WTC11 (cell line): ENCODE measurements at regions not wholly inside any gene's neighbourhood (a gene's known extent, or its start where the extent isn't known, plus 50 kb on each side); places are given as distances from the start of the nearest gene placed in this dataset.

Experiments
- ATAC-seq: fragments of 200-7000 bp; cut with Tn5 transposase; 2 replicates; pipeline ENCODE4 v1.10.0; 2021; ENCODE audit warnings: mild to moderate bottlenecking, moderate library complexity
- CTCF ChIA-PET: fragments of 300-600 bp; sonication (Branson Sonifier 250); formaldehyde crosslinking; loops from one replicate; lab custom pipeline; 2021; ENCODE audit warnings: antibody characterized with exemption; lab: Charles Lee
- POLR2A ChIA-PET: fragments of 350-600 bp; sonication (Branson Sonifier 250); formaldehyde crosslinking; loops from one replicate; lab custom pipeline; 2021; ENCODE audit warnings: antibody characterized with exemption; lab: Charles Lee
- DNase-seq: peaks from one replicate; pipeline ENCODE4 v3.0.0; 2021; ENCODE audit warnings: low spot score
- H3K27ac Mint-ChIP-seq: 2 replicates; pipeline ENCODE4 v1.8.0; 2021; ENCODE audit warnings: mixed read lengths
- H3K27me3 Mint-ChIP-seq: 2 replicates; pipeline ENCODE4 v1.8.0; 2021; ENCODE audit warnings: low read depth, mild to moderate bottlenecking, moderate library complexity, mixed read lengths
- H3K36me3 Mint-ChIP-seq: 2 replicates; pipeline ENCODE4 v1.8.0; 2021; ENCODE audit warnings: mixed read lengths
- H3K4me1 Mint-ChIP-seq: 2 replicates; pipeline ENCODE4 v1.8.0; 2022; ENCODE audit warnings: mixed read lengths
- H3K4me3 Mint-ChIP-seq: 2 replicates; pipeline ENCODE4 v1.8.0; 2021; ENCODE audit warnings: mild to moderate bottlenecking, moderate library complexity, mixed read lengths
- H3K9me3 Mint-ChIP-seq: 2 replicates; pipeline ENCODE4 v1.8.0; 2021; ENCODE audit warnings: mixed read lengths
- CBFB ChIP-seq: sonication (generic); formaldehyde crosslinking; IDR thresholded peaks from 2 replicates; pipeline ENCODE4 v1.8.1; 2022; ENCODE audit warnings: mild to moderate bottlenecking, low read depth, missing genetic modification reagents
- GTF2I ChIP-seq: fragments of 250-450 bp; sonication (Bioruptor Pico); conservative IDR thresholded peaks from 2 replicates; pipeline ENCODE4 v1.4.0; 2021; ENCODE audit warnings: mild to moderate bottlenecking
- HMGA2 ChIP-seq: fragments of 250-450 bp; sonication (Bioruptor Pico); IDR thresholded peaks from 2 replicates; pipeline ENCODE4 v1.4.0; 2021; ENCODE audit warnings: mild to moderate bottlenecking, moderate library complexity
- IRF2 ChIP-seq: sonication (generic); formaldehyde crosslinking; IDR thresholded peaks from 2 replicates; pipeline ENCODE4 v1.8.0; 2022; ENCODE audit warnings: low read depth, missing genetic modification reagents, borderline replicate concordance
- JAZF1 ChIP-seq: fragments of 250-450 bp; sonication (Bioruptor Pico); IDR thresholded peaks from 2 replicates; pipeline ENCODE4 v1.9.0; 2021; ENCODE audit warnings: moderate library complexity, mild to moderate bottlenecking, inconsistent platforms
- MXD4 ChIP-seq: fragments of 250-450 bp; sonication (Bioruptor Pico); IDR thresholded peaks from 2 replicates; pipeline ENCODE4 v1.8.0; 2021; ENCODE audit warnings: mild to moderate bottlenecking, moderate library complexity, borderline replicate concordance
- NFYB ChIP-seq: sonication (generic); formaldehyde crosslinking; conservative IDR thresholded peaks from 2 replicates; pipeline ENCODE4 v1.8.0; 2022; ENCODE audit warnings: low read depth, missing genetic modification reagents
- PRRX2 ChIP-seq: fragments of 250-450 bp; sonication (Bioruptor Pico); IDR thresholded peaks from 2 replicates; pipeline ENCODE4 v1.8.0; 2021; ENCODE audit warnings: mild to moderate bottlenecking
- TP53 ChIP-seq: sonication (generic); formaldehyde crosslinking; IDR thresholded peaks from 2 replicates; pipeline ENCODE4 v1.8.1; 2023; ENCODE audit warnings: mild to moderate bottlenecking, missing genetic modification reagents
- ZNF219 ChIP-seq: sonication (generic); formaldehyde crosslinking; IDR thresholded peaks from 2 replicates; pipeline ENCODE4 v1.8.0; 2023; ENCODE audit warnings: missing genetic modification reagents, mild to moderate bottlenecking, borderline replicate concordance
- ZNF416 ChIP-seq: fragments of 250-450 bp; sonication (Bioruptor Pico); IDR thresholded peaks from 2 replicates; pipeline ENCODE4 v1.9.0; 2021; ENCODE audit warnings: mild to moderate bottlenecking, inconsistent platforms
- TF ChIP-seq, protein P1 (sequence below): sonication (generic); formaldehyde crosslinking; conservative IDR thresholded peaks from 2 replicates; pipeline ENCODE4 v1.8.1; 2023; ENCODE audit warnings: mild to moderate bottlenecking, low read depth, missing genetic modification reagents, moderate library complexity
- TF ChIP-seq, protein P2 (sequence below): sonication (generic); formaldehyde crosslinking; IDR thresholded peaks from 2 replicates; pipeline ENCODE4 v1.8.1; 2022; ENCODE audit warnings: mild to moderate bottlenecking, missing genetic modification reagents, moderate library complexity, borderline replicate concordance
- TF ChIP-seq, protein P3 (sequence below): sonication (generic); formaldehyde crosslinking; IDR thresholded peaks from 2 replicates; pipeline ENCODE4 v1.8.0; 2022; ENCODE audit warnings: mild to moderate bottlenecking, missing genetic modification reagents
- TF ChIP-seq, protein P4 (sequence below): sonication (generic); formaldehyde crosslinking; IDR thresholded peaks from 2 replicates; pipeline ENCODE4 v1.8.1; 2022; ENCODE audit warnings: low read depth, mild to moderate bottlenecking, moderate library complexity, missing genetic modification reagents, borderline replicate concordance
- TF ChIP-seq, protein P5 (sequence below): fragments of 250-450 bp; sonication (Bioruptor Pico); IDR thresholded peaks from 2 replicates; pipeline ENCODE4 v1.9.0; 2021; ENCODE audit warnings: moderate library complexity, mild to moderate bottlenecking, inconsistent platforms, borderline replicate concordance
- TF ChIP-seq, protein P6 (sequence below): sonication (generic); formaldehyde crosslinking; IDR thresholded peaks from 2 replicates; pipeline ENCODE4 v1.8.0; 2022; ENCODE audit warnings: mild to moderate bottlenecking, missing genetic modification reagents
- TF ChIP-seq, protein P7 (sequence below): sonication (generic); formaldehyde crosslinking; IDR thresholded peaks from 2 replicates; pipeline ENCODE4 v1.8.1; 2023; ENCODE audit warnings: mild to moderate bottlenecking, missing genetic modification reagents, moderate library complexity
- TF ChIP-seq, protein P8 (sequence below): sonication (generic); formaldehyde crosslinking; IDR thresholded peaks from 2 replicates; pipeline ENCODE4 v1.8.1; 2022; ENCODE audit warnings: missing genetic modification reagents, borderline replicate concordance

DNA sequence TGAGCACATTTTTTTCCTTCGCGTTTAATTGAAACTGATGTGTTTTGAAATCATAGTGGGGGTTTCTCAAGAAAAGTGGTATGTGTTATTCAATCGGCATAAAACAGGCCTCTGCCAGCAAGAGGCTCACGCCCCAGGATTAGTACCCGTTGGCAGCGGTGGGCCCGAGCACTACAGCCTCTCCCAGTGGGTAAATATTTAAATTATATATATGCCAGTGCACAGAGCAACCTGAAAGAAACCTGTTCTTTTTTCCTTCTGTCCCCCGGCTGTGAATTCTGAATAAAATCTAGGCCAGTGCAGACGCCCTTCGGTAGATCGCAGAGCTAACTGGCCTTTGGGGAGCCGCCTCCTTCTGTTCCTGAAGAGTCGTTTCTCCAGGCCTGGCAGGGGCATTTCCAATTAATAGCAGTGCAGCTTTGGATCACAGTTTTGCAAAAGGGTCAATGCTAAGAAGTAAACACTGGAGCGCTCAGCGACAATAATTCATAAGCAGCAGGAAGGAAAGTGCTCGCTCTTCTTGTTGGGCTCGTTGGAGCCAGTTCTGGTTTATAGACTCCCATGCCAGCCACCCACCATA lies 202.8 kb upstream of the SALL3 start:
- ChIA-PET POLR2A (no interaction called here), CTCF (no interaction called here)
- Mint-ChIP-seq H3K4me1 (no peaks in the 10 kb centered on the region), H3K4me3 (no peak overlapping the region), H3K36me3 (peaks cover 10% of the 10 kb centered on the region; the same call in 1 of the 2 replicates), H3K27ac (no peak overlapping the region), H3K9me3 (peaks cover 11% of the 10 kb centered on the region)
- DNase-seq, result no peak
- ATAC-seq, result no peak
- TF ChIP-seq PRRX2 (CRISPR knock-in tag) (no peak), ZNF219 (CRISPR knock-in tag) (no peak), MXD4 (no peak), NFYB (CRISPR knock-in tag) (no peak)
- TF ChIP-seq, protein P1, sequence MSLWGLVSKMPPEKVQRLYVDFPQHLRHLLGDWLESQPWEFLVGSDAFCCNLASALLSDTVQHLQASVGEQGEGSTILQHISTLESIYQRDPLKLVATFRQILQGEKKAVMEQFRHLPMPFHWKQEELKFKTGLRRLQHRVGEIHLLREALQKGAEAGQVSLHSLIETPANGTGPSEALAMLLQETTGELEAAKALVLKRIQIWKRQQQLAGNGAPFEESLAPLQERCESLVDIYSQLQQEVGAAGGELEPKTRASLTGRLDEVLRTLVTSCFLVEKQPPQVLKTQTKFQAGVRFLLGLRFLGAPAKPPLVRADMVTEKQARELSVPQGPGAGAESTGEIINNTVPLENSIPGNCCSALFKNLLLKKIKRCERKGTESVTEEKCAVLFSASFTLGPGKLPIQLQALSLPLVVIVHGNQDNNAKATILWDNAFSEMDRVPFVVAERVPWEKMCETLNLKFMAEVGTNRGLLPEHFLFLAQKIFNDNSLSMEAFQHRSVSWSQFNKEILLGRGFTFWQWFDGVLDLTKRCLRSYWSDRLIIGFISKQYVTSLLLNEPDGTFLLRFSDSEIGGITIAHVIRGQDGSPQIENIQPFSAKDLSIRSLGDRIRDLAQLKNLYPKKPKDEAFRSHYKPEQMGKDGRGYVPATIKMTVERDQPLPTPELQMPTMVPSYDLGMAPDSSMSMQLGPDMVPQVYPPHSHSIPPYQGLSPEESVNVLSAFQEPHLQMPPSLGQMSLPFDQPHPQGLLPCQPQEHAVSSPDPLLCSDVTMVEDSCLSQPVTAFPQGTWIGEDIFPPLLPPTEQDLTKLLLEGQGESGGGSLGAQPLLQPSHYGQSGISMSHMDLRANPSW (CRISPR knock-in tag), result no peak
- TF ChIP-seq, protein P2, sequence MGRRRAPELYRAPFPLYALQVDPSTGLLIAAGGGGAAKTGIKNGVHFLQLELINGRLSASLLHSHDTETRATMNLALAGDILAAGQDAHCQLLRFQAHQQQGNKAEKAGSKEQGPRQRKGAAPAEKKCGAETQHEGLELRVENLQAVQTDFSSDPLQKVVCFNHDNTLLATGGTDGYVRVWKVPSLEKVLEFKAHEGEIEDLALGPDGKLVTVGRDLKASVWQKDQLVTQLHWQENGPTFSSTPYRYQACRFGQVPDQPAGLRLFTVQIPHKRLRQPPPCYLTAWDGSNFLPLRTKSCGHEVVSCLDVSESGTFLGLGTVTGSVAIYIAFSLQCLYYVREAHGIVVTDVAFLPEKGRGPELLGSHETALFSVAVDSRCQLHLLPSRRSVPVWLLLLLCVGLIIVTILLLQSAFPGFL, result no peak
- TF ChIP-seq, all 79 proteins: peak for 0
- H3K27me3 Mint-ChIP-seq, result no peaks in the 10 kb centered on the region; the same call in 1 of the 2 replicates

DNA sequence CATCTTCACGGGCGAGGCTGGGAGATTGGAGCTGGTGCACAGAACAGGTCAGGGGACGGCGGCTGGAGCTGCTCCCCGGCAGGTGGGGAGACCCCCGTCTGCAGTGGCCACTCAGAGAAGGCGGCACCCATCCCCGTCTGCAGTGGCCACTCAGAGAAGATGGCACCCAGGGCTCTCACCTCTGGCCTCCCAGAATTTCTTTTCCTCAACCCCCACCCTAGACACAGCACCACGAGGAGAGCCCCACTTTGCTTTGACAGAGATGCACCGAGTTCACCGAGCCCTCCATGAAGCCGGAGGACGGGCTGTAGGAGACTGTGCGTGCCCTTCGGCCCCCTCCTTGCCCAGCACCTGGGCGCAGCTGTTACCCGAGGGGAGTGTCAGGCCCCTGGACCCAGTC lies 201.6 kb upstream of the SALL3 start:
- DNase-seq, result no peak
- ATAC-seq, result no peak
- no peaks in the 10 kb centered on the region for H3K4me1 Mint-ChIP-seq
- no peak overlapping the region for H3K4me3 Mint-ChIP-seq
- CTCF ChIA-PET, result no interaction called here
- POLR2A ChIA-PET, result no interaction called here
- no peaks in the 10 kb centered on the region; the same call in 1 of the 2 replicates for H3K27me3 Mint-ChIP-seq
- no peak overlapping the region for H3K27ac Mint-ChIP-seq
- peaks cover 11% of the 10 kb centered on the region for H3K9me3 Mint-ChIP-seq
- peaks cover 8% of the 10 kb centered on the region; the same call in 1 of the 2 replicates for H3K36me3 Mint-ChIP-seq
- TF ChIP-seq, protein P3, sequence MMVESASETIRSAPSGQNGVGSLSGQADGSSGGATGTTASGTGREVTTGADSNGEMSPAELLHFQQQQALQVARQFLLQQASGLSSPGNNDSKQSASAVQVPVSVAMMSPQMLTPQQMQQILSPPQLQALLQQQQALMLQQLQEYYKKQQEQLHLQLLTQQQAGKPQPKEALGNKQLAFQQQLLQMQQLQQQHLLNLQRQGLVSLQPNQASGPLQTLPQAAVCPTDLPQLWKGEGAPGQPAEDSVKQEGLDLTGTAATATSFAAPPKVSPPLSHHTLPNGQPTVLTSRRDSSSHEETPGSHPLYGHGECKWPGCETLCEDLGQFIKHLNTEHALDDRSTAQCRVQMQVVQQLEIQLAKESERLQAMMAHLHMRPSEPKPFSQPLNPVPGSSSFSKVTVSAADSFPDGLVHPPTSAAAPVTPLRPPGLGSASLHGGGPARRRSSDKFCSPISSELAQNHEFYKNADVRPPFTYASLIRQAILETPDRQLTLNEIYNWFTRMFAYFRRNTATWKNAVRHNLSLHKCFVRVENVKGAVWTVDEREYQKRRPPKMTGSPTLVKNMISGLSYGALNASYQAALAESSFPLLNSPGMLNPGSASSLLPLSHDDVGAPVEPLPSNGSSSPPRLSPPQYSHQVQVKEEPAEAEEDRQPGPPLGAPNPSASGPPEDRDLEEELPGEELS (CRISPR knock-in tag), result no peak
- TF ChIP-seq, protein P4, sequence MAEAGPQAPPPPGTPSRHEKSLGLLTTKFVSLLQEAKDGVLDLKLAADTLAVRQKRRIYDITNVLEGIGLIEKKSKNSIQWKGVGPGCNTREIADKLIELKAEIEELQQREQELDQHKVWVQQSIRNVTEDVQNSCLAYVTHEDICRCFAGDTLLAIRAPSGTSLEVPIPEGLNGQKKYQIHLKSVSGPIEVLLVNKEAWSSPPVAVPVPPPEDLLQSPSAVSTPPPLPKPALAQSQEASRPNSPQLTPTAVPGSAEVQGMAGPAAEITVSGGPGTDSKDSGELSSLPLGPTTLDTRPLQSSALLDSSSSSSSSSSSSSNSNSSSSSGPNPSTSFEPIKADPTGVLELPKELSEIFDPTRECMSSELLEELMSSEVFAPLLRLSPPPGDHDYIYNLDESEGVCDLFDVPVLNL, result no peak
- TF ChIP-seq IRF2 (CRISPR knock-in tag) (no peak), GTF2I (CRISPR knock-in tag) (no peak), CBFB (CRISPR knock-in tag) (no peak), PRRX2 (CRISPR knock-in tag) (no peak), JAZF1 (CRISPR knock-in tag) (no peak), HMGA2 (CRISPR knock-in tag) (no peak), NFYB (CRISPR knock-in tag) (no peak), ZNF416 (CRISPR knock-in tag) (no peak), TP53 (CRISPR knock-in tag) (no peak)
- TF ChIP-seq, protein P5, sequence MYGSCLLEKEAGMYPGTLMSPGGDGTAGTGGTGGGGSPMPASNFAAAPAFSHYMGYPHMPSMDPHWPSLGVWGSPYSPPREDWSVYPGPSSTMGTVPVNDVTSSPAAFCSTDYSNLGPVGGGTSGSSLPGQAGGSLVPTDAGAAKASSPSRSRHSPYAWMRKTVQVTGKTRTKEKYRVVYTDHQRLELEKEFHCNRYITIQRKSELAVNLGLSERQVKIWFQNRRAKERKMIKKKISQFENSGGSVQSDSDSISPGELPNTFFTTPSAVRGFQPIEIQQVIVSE, result no peak
- TF ChIP-seq, protein P6, sequence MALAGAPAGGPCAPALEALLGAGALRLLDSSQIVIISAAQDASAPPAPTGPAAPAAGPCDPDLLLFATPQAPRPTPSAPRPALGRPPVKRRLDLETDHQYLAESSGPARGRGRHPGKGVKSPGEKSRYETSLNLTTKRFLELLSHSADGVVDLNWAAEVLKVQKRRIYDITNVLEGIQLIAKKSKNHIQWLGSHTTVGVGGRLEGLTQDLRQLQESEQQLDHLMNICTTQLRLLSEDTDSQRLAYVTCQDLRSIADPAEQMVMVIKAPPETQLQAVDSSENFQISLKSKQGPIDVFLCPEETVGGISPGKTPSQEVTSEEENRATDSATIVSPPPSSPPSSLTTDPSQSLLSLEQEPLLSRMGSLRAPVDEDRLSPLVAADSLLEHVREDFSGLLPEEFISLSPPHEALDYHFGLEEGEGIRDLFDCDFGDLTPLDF (CRISPR knock-in tag), result no peak
- TF ChIP-seq, protein P7, sequence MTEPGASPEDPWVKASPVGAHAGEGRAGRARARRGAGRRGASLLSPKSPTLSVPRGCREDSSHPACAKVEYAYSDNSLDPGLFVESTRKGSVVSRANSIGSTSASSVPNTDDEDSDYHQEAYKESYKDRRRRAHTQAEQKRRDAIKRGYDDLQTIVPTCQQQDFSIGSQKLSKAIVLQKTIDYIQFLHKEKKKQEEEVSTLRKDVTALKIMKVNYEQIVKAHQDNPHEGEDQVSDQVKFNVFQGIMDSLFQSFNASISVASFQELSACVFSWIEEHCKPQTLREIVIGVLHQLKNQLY, result no peak
- TF ChIP-seq, protein P8, sequence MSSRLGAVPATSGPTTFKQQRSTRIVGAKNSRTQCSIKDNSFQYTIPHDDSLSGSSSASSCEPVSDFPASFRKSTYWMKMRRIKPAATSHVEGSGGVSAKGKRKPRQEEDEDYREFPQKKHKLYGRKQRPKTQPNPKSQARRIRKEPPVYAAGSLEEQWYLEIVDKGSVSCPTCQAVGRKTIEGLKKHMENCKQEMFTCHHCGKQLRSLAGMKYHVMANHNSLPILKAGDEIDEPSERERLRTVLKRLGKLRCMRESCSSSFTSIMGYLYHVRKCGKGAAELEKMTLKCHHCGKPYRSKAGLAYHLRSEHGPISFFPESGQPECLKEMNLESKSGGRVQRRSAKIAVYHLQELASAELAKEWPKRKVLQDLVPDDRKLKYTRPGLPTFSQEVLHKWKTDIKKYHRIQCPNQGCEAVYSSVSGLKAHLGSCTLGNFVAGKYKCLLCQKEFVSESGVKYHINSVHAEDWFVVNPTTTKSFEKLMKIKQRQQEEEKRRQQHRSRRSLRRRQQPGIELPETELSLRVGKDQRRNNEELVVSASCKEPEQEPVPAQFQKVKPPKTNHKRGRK, result no peak
